GM12878 (cell line): ENCODE measurements at regions not wholly inside any gene's neighbourhood (a gene's known extent, or its start where the extent isn't known, plus 50 kb on each side); places are given as distances from the start of the nearest gene placed in this dataset.

Experiments
- BCL3 ChIP-seq: IDR thresholded peaks from 2 replicates; pipeline ENCODE4 v1.6.1; 2011; ENCODE audit warnings: borderline replicate concordance, low read depth, mild to moderate bottlenecking, moderate library complexity, low read length; ENCODE audit not compliant: insufficient read depth, poor library complexity, severe bottlenecking
- CHD1 ChIP-seq: IDR thresholded peaks from 2 replicates; pipeline ENCODE4 v1.6.1; 2012; ENCODE audit warnings: low read depth, low read length, improper control_type of control experiment
- CREM ChIP-seq: IDR thresholded peaks from 2 replicates; pipeline ENCODE4 v1.6.1; 2014; ENCODE audit warnings: antibody characterized with exemption, low read depth
- E2F8 ChIP-seq: fragments of 450-650 bp; IDR thresholded peaks from 2 replicates; pipeline ENCODE4 v1.6.1; 2018; ENCODE audit warnings: mild to moderate bottlenecking, low read depth, moderate library complexity; ENCODE audit not compliant: partially characterized antibody
- ESRRA ChIP-seq: IDR thresholded peaks from 2 replicates; pipeline ENCODE4 v1.6.1; 2012; ENCODE audit warnings: mild to moderate bottlenecking, low read length, improper control_type of control experiment
- FOS ChIP-seq: IDR thresholded peaks from 3 replicates; pipeline ENCODE4 v1.6.1; 2011; ENCODE audit warnings: borderline replicate concordance; ENCODE audit not compliant: insufficient read length; ENCODE audit errors: extremely low read depth
- GATAD2B ChIP-seq: fragments of 450-650 bp; conservative IDR thresholded peaks from 2 replicates; pipeline ENCODE4 v1.6.1; 2017; ENCODE audit warnings: low read depth, mild to moderate bottlenecking, moderate library complexity
- HCFC1 ChIP-seq: fragments of 150-350 bp; IDR thresholded peaks from 2 replicates; pipeline ENCODE4 v1.6.1; 2014; ENCODE audit warnings: low read length
- HSF1 ChIP-seq: fragments of 150-350 bp; IDR thresholded peaks from 2 replicates; pipeline ENCODE4 v1.6.1; 2014; ENCODE audit warnings: mild to moderate bottlenecking, low read depth, low read length
- IKZF1 ChIP-seq: fragments of 450-650 bp; conservative IDR thresholded peaks from 2 replicates; pipeline ENCODE4 v1.6.1; 2017; ENCODE audit warnings: antibody characterized with exemption, mild to moderate bottlenecking
- IRF4 ChIP-seq: IDR thresholded peaks from 2 replicates; pipeline ENCODE4 v1.6.1; 2011; ENCODE audit warnings: low read depth, low read length
- JUNB ChIP-seq: IDR thresholded peaks from 2 replicates; pipeline ENCODE4 v1.6.1; 2016; ENCODE audit warnings: antibody characterized with exemption, mild to moderate bottlenecking
- MYB ChIP-seq: fragments of 150-350 bp; IDR thresholded peaks from 2 replicates; pipeline ENCODE4 v1.6.1; 2014; ENCODE audit warnings: mild to moderate bottlenecking, low read depth, low read length, borderline replicate concordance
- NFYB ChIP-seq: IDR thresholded peaks from 2 replicates; pipeline ENCODE4 v1.6.1; 2011; ENCODE audit warnings: low read depth, mild to moderate bottlenecking, low read length, improper control_type of control experiment, moderate library complexity; ENCODE audit not compliant: insufficient read depth
- RAD21 ChIP-seq: IDR thresholded peaks from 2 replicates; pipeline ENCODE4 v1.6.1; 2011; ENCODE audit warnings: mild to moderate bottlenecking, low read depth, low read length, moderate library complexity; ENCODE audit not compliant: insufficient read depth
- SIN3A ChIP-seq: IDR thresholded peaks from 2 replicates; pipeline ENCODE4 v1.6.1; 2012; ENCODE audit warnings: low read depth, low read length, improper control_type of control experiment
- SMAD1 ChIP-seq: fragments of 450-650 bp; IDR thresholded peaks from 2 replicates; pipeline ENCODE4 v1.6.1; 2018; ENCODE audit warnings: mild to moderate bottlenecking, low read depth; ENCODE audit not compliant: partially characterized antibody
- SREBF1 ChIP-seq: IDR thresholded peaks from 2 replicates; pipeline ENCODE4 v1.6.1; 2012; ENCODE audit warnings: mild to moderate bottlenecking, low read length
- STAT1 ChIP-seq: fragments of 450-650 bp; conservative IDR thresholded peaks from 2 replicates; pipeline ENCODE4 v1.6.1; 2014; ENCODE audit warnings: antibody characterized with exemption, mild to moderate bottlenecking
- TCF3 ChIP-seq: IDR thresholded peaks from 2 replicates; pipeline ENCODE4 v1.6.1; 2012; ENCODE audit warnings: low read depth, mild to moderate bottlenecking, low read length, borderline replicate concordance; ENCODE audit not compliant: insufficient read depth
- USF1 ChIP-seq: IDR thresholded peaks from 2 replicates; pipeline ENCODE4 v1.6.1; 2011; ENCODE audit warnings: borderline replicate concordance, low read depth, mild to moderate bottlenecking, moderate library complexity, mixed read lengths, low read length; ENCODE audit not compliant: insufficient read depth; ENCODE audit errors: extremely low read length
- ZBTB11 ChIP-seq: fragments of 450-650 bp; formaldehyde crosslinking; IDR thresholded peaks from 2 replicates; pipeline ENCODE4 v1.5.0; 2022; ENCODE audit warnings: mild to moderate bottlenecking, missing genetic modification characterization
- ZSCAN29 ChIP-seq: fragments of 450-650 bp; IDR thresholded peaks from 2 replicates; pipeline ENCODE4 v1.6.1; 2017; ENCODE audit warnings: mild to moderate bottlenecking, moderate library complexity

- TF ChIP-seq BCL3 (no peak), JUNB (peak; percentile 28), CREM (0 out of 2 replicates have a peak, but pooled peaks have one; percentile 20), STAT1 (no peak), CHD1 (no peak), HSF1 (no peak), NFYB (no peak), E2F8 (no peak), SREBF1 (no peak), IKZF1 (no peak), SMAD1 (no peak), MYB (no peak), RAD21 (no peak), FOS (no peak), IRF4 (no peak), ZBTB11 (CRISPR knock-in tag) (no peak), USF1 (no peak), TCF3 (peak; percentile 33; the same call in 1 of the 2 replicates), SIN3A (no peak), HCFC1 (no peak), ESRRA (no peak), ZSCAN29 (no peak), GATAD2B (no peak)
Measured at GRCh38 chr11:112581747-112582146, 321.1 kb upstream of the PLET1 start (continued).
